Cardiac fibroblast (primary cell): ENCODE measurements at regions not wholly inside any gene's neighbourhood (a gene's known extent, or its start where the extent isn't known, plus 50 kb on each side); places are given as distances from the start of the nearest gene placed in this dataset.
A peak's percentile ranks its signal among the peaks of the same experiment; 100 is the strongest.

Experiments used
- DNase-seq, 2 donors: peaks; one replicate each; pipeline versions ENCODE4 v3.0.0 to v3.0.0-alpha.2; 2010; ENCODE audit warnings: low read depth in 2 of 2
- H3K4me3 ChIP-seq, 2 donors: replicated peaks in 1 of 2; 1 replicate in 1 of 2; 2 replicates in 1 of 2; pipeline ENCODE4 v1.5.1; 2011; ENCODE audit warnings: low read depth in 2 of 2, low read length in 2 of 2, mild to moderate bottlenecking in 2 of 2, moderate library complexity in 1 of 2
- CTCF ChIP-seq: IDR thresholded peaks from one replicate; pipeline ENCODE4 v1.5.1; 2011; ENCODE audit warnings: low read depth, mild to moderate bottlenecking, low read length, inconsistent platforms

- TF ChIP-seq CTCF, result peak; percentile 39
- peak in 1 of 2 donors; percentile 28 for DNase-seq
- H3K4me3 ChIP-seq, result no peak overlapping the region
Observed at GRCh38 chr1:13930151-13930550, 230.2 kb downstream of the PRDM2 start.

- TF ChIP-seq CTCF, result no peak
- no peak for DNase-seq
- no peak overlapping the region for H3K4me3 ChIP-seq
Observed at GRCh38 chr1:13931226-13931625, 231.2 kb downstream of the PRDM2 start.

- TF ChIP-seq CTCF, result no peak
- no peak overlapping the region for H3K4me3 ChIP-seq
- DNase-seq, result no peak
Observed at GRCh38 chr1:13935336-13935735, 235.3 kb downstream of the PRDM2 start.

- TF ChIP-seq CTCF, result no peak
- DNase-seq, result no peak
- H3K4me3 ChIP-seq, result no peak overlapping the region
Observed at GRCh38 chr1:13941315-13941714, 241.3 kb downstream of the PRDM2 start.

- DNase-seq, result no peak
- no peak for TF ChIP-seq CTCF
- no peak overlapping the region for H3K4me3 ChIP-seq
Observed at GRCh38 chr1:13943055-13943454, 243.1 kb downstream of the PRDM2 start.

- DNase-seq, result no peak
- H3K4me3 ChIP-seq, result no peak overlapping the region
- TF ChIP-seq CTCF, result no peak
Observed at GRCh38 chr1:13945856-13946255, 245.9 kb downstream of the PRDM2 start.

GRCh38 chr1:13947658-13948057, 247.7 kb downstream of the PRDM2 start:
- no peak for TF ChIP-seq CTCF
- DNase-seq, result no peak
- H3K4me3 ChIP-seq, result no peak overlapping the region
